COLO668 (cell line): ENCODE measurements at regions not wholly inside any gene's neighbourhood (a gene's known extent, or its start where the extent isn't known, plus 50 kb on each side); places are given as distances from the start of the nearest gene placed in this dataset.

Experiments used
- DNase-seq: peaks from one replicate; lab custom pipeline; 2025; ENCODE audit not compliant: unreplicated experiment; lab: John Stamatoyannopoulos, UW

DNA sequence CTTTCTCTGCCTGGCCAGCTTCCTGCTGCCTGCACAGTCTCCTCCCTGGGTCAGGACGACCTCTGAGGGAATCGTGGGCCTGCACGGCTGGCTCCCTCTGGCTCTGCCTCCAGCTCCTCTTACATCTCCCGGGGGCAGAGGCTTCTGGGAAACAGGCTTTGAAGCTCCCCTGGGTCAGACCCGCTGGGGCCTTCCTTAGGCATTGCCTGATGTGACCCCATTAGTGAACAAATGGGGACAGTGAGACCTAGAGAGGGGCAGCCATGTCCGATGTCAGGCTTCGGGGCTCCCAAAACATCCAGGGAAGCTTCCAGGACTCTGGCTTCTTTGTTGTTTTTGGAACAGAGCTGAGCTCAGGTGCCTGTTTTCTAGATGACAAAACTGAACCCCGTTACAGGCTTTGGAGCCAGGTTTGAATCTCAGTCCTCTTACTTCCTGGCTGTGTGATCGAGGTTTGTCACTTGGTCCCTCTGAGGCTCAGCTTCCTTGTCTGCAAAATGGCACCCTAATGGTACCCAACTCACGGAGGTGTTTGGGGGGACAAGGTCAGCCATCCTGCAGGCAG lies 94.3 kb downstream of the CEBPB start:
- DNase-seq = no peak

DNA sequence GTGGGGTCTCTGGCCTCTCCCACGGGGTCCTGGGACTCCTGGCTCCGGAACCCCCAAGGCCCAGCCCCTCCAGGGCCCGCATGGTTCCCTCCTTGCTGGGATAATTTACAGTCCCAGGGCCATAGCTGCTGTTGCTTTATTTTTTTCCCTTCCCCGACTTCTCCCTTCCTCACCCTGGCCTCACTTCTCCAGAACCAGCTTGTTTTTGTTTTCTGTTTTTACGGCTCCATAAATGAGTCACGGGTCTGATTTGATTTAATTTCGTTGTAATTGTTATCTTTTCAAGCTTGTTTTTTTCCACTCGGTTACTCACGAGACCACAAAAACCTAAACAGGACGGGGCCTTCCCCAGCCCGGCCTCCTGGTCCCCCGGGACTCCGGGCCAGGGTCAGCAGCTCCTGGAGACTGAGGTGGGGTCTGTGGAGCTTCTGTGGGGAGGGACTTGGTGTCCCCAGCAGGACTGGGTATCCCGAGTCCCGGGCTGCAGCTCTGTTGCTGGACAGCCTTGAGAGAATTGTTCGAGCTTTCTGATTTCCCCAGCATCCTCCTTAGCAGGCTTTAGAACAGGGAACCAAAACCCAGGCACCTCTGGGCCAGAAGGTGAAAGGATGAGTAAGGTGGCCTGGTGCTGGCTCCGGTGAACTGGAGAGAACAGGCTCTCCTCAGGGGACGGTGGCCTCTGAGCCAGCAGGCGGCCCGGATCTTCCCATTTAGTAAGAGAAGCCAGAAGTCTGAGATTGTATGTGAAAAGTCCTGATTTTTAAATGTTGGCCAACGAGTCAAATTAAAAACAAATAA lies 94.9 kb downstream of the CEBPB start:
- no peak for DNase-seq

DNA sequence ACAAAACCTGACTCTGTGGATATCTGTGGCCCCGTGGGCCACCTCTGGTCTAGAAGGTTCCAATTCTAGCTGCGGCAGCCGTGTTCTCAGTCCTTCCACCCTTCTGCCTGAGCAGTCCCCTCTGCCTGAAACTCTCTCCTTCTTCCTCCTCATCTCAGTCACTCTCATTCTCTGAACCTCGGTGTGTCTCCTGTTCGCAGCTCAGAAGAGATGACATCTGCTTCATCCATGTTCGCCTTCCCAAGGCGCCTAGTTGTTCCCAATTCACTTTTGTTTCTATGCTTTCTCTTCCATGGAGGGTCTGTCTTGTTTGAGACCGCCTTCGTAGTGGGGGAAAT lies 95.5 kb downstream of the CEBPB start:
- no peak for DNase-seq

DNA sequence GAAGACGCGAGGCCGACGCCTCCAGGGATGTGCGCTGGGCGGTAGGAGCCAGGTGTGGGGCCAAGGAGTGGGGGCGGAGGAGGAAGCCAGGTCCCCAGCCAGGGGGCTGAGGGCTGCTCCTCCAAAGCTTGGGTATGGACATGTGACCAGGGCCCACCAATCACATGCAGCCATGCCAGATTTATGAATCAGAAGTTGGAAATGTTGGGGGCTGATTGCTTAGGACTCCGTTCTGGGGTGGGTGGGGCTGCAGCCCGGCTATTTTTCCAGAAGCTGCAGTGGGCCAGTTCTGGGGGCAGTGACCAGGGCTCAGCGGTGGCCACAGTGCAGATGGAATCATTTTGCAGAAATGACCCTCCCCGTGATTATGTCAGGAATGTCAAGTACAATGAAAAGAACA lies 96.0 kb downstream of the CEBPB start:
- DNase-seq = no peak

DNA sequence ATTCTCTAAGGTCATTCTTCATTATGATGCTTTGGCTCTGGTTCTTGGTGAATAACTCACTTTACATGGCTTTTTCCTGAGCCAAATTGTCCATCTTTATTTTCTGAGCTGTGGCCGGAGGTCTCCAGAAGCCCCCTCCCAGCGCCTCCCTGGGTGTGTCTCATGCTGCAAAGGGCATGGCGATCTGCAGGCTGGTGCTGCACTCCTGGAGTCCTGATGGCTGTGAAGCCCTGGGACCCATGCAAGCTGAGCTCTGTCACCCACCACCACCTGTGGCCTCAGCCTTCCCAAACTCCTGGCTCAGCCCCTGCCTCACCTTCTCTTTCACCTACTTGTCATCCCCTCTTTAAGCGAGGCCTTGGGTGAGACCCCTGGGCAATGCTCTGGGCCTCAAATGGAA lies 96.9 kb downstream of the CEBPB start:
- no peak for DNase-seq

DNA sequence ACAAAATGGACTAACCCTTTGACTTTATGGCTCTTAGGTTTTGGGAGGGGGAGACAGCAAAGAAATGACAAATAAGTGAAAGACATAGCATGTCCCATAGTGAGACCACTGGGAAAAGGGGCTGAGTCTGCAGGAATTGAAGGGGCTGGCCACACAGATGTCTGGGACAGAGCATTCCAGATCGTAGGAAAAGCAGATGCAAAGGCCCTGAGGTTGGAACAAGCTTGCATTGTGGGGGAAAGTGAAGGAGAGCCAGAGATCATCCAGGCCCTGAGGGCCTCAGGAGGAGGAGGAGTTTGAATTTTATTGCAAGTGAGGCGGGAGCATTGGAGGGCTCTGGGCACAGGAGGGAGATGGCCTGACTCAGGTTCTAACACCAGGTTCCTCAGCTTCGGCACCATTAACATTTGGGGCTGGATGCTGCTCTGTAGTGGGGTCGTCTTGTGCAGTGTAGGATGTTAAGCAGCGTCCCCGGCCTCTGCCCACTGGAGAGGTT lies 97.5 kb downstream of the CEBPB start:
- DNase-seq = no peak

DNA sequence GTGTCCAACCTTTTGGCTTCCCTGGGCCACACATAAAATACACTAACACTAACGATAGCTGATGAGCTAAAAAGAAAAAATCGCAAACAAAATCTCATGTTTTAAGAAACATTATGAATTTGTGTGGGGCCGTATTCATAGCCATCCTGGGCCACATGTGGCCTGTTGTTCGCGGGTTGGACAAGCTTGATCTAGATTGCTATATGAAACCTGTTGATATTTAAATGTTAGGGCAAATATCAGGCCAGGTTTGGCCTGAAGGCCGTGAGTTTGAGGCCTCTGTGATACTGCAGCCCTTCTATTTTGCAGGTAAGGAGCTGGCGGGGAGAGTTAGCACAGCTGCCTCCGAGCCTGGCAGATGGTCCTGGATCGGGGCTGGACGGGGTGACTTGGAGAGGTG lies 99.0 kb downstream of the CEBPB start:
- DNase-seq = no peak

DNA sequence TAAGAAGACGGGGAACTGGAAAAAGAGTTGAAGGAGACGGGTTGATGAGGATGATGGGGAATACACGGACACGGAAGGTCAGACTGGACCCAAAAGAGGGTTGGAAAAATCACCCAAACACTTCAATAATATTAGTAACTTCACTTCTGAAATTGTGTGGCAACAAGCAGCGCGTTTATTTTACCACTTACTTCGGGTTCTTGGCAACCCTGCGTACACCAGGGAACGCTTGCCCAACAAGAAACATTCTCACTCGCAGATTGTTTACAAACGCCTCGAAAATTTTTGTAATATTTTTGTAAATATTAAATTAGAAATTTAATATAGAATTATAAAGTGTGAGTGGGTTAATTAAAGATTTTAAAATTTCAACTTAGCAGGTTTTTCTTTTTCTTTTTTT lies 99.5 kb downstream of the CEBPB start:
- DNase-seq = no peak

DNA sequence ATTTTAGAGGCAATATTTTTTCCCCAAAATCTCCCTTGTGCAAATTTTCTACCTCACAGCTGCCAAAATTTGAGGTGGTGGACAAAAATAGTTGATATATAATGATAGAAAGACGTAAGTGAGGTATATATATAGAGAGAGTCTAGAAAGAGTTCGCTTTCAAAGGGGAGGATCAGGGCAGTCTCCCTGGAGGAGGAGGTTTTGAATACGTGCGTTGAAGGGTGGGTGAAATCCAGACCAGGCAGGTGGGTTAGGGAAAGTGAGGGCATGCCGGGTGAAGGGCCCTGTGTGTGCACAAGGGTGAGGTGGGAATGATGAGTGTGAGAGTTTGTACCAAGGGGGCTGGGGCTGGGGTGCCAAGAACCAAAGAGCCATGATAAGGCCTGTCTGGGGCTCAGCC lies 100.2 kb downstream of the CEBPB start:
- no peak for DNase-seq

DNA sequence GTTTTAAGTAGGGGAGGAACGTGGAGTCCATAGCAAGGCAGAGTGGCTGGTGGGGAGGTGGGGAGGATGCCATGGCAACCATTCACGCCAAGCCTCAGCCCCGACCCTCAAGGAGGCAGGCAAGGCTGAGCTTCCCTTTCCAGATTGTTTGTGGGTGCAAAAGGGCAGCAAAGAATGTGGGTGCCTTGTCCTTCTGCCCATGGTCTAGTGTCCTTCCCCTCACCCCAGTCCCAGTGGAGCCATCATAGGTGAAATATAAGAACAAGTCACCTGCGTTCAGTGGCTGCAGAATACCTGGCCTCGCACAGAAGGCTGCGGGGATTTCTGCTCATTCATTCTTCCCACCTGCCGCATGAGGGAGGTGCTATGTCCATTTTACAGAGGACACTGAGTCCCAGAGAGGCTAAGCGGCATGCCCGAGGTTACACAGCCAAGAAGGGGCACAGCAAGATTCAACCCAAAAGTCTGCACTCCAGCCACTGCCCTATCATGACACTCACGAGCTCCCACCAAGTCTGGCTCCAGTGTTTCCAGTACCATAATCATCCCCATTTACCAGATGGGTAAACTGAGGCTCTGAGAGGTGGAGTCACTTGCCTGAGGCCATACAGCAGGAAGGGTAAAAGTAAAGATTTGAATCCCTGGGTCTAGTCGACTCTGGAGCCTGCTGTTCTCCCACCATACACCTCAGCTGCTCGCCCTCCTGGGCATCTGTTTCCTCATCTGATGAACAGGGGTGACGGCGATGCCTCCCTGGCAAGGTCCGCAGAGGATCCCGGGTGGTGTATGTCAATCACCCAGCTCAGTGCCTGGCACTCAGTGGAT lies 100.8 kb downstream of the CEBPB start:
- no peak for DNase-seq

DNA sequence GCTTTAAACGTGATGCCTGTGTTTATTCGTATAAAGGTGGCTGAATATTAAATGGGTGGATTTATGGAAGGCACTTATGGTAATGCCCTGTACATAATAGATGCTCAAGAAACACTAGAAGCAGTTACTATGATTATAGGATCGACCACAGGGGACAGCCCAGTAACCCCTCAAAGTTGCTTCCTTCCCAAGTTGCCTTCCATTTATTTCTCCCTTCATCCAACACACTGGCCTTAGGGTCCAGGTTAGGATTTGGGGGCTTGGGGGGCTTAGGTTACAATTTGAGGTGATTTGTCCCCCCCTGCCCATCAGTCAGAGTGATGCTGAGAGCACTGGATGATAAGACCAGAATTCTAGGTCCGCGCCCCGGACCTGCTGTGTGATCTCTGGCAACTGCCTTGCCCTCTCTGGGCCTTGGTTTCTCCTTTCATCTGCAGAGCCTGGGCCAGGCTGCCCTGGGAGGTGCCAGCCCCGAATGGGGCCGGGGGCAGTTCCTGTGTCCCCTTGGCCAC lies 101.5 kb downstream of the CEBPB start:
- no peak for DNase-seq

DNA sequence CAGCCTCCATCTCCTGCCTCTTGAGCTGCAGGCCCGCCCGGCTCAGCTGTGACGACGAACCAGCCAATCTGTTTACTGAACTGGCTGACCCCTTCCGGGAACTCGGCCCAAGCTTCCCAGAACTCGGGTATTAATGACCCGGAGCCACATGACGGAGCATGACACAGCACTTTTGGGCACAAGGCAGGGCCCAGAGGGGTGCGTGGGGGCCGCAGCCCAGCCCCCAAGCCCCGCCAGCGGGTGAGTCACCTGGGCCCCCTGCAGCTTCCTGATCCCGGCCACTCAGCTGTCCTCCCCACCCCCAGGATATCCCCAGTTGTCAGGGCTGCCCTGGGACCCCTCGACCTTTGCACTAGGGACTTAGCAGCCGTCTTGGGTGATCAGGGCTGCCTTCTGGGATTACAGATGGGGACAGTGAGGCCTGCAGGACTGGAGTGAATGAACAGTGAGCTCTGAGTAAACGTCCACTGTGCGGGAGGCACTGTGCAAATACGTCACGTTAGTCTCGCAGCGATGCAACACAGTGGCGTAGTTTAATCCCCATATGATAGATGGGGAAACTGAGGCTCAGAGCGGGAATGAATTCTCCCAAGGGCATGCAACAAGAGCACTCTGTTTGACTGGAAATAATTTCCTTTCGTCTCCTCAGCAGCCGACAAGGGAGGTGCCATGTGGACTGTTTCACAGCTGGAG lies 102.1 kb downstream of the CEBPB start:
- peak; percentile 68 for DNase-seq

DNA sequence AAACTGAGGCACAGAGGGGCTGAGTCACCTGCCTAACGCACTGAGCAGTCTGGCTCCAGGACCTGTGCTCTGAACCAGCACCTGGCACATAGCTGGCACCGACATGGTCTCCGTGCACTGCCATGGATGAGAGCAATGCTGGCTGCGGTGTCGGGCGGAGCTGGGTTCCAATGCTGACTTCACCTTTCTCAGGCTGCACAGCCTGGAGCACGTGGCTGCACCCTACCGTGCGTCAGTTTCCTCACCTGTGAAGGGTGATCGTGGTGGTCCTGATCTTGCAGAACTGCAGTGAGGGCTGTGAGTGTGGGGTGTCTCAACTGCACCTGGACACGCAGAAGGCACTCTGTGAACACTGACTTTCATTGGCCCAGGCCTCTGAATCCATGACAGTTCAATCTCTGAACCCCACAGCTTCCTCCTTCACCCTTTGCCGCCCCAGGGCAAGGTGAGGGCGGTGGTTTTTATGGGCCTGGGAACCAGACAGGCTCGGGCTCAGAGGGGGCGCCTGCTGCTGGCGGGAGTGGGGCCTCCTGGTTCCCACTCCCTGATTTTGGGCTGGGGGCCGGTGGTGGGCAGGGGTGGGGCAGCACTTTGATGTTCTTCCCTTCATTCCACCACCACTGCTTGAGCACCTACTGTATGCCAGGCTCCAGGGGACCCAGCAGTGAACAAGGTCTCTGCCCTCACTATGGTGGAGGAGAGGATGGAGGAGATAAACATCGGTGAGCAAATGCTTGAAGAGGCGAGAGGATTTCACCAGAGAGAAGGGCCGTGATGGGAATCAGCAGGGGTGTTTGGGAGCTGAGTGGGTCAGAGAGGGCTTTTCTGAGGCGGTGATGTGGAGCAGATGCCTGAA lies 102.9 kb downstream of the CEBPB start:
- DNase-seq = no peak

DNA sequence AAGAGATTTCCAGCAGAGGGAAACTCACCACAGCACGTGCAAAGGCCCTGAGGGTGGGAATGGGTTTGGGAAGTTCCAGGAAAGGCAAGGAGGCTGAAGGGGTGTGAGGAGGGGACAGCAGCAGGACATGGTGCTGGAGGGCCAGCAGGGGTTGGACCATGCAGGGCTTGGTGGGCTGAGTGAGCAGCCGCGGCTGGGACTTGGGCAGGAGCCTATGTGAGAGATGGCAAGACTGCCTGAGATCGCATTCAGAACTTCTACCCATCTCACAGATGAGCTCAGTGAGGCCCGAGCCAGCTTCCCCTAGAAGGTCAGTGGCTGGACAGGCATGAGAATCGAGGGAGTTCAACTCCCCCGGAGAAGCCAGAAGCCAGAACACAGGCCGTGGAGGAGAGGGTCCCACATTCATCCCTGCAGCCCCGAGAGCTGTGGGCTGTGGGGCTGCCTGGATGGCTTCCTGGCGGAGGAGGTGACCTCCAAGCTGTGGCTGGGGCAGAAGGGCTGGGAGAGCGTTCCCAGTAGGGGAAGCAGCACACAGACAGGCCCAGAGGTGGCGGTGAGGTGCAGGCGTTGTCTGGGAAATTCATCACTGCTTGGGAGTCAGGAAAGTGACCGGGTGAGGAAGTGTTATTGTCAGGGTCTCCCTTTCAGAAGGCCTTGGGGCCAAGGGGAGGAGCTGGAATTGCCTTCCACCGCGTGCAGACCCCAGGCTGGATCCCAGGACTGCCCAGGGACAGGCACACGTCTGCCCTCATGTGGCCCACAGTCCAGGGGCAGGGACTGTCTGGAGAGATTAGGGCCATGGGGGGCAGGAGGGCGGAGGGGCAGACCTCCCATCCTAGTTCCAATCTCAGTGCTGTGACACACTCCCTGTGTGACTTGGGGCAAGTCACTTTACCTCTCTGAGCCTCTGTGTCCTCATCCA lies 103.8 kb downstream of the CEBPB start:
- DNase-seq = no peak

DNA sequence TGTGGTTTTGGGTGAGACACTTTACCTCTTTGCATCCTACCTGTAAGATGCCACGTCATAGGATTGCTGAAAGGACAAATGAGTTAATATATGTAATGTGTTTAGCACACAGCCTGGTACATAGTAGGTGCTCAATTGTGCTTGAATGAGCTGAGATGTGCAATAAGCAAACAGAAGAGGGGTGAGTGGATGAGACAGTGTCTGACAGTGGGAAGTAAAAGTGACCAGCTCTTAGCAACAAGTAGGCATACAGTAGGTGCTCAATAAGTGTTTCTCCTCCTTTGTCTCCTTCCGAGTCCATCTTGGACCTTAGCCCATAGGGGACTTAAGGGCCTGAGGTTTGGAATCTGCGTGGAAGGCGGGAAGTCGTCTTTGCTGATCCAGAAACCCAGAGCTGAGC lies 104.7 kb downstream of the CEBPB start:
- DNase-seq = no peak

DNA sequence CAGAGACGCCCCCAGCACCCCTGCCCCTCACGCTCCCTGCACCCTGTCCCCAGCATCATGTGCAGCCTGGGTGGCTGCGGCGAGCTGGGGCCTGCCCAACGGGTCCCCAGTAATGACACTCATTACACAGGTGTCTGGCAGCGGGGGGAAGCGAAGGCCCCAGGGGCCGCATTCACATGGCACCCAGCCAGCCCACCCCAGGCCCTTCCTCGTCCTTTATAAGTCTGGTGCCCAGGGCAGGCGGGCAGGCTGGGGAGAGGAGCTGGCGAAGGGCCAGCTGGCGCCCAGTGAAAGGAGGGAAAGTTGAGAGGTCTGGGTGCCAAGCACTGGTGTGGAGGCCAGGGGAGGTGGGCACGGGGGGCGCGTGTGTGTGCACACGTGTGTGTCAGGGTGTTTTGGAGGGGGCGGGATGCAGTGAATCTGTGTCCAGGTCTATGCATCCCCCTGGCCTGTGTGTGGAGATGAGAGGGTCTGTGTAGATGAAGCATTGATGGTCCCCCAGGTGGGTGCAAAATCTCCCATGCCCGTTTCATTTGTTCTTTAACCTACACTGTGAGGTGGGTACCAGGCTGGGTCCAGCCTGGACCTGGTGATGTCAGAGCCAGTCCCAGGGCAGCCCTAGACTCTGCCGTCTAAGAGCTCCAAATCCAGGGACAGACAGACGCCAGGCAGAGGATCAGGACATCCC lies 105.3 kb downstream of the CEBPB start:
- DNase-seq = peak; percentile 45

DNA sequence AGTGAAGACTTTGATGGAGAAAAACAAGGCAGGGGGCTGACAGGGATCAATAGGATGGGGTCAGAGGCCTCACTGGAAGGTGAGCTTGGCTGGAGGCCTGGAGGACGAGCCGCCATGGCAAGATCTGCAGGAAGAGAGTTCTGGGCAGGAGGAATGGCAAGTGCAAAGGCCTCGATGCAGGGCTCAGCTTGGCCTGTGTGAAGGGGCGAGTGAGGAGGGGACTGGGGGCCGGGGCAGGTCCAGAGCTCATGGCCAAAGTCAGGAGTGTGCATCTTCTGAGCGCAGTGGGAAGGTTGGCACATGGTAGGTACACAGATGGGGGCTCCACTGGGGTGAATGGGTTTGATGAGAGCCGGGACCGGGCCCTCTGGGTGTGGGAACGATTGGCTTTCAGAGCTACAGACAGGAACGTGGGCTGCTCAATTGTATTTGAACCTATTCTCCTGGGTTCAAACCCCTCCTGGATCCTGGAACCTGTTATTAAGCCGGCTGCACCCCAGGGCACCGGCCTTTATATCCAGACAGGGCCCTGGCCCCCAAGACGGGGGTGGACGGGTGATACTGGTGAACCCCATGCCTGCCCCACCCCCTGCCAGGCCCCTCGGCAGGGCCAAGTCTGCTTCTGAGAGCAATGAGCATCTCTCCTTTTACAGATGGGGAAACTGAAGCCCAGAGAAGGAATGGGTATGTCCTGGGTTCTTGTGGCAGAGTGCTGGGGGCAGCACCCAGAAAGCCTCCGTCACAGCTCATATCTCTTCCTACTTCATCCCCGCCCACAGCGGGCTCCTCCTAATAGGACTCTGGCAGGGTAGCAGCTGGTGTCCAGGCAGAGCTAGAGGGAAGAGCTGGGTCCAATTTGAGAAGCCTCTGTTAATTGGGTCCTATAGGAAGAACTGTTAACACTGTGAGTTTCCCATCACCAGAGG lies 106.1 kb downstream of the CEBPB start:
- DNase-seq = peak; percentile 24
